ENCODE measurements at regions not wholly inside any gene's neighbourhood (a gene's known extent, or its start where the extent isn't known, plus 50 kb on each side); places are given as distances from the start of the nearest gene placed in this dataset.
"Not testable (repeated sequence)": the region's sequence is repeated elsewhere in the genome, so short reads cannot be mapped to it uniquely, and the experiment has no call there.

- peak; percentile 79 to 83 for DNase-seq
Measured at GRCh38 chr1:72481420-72481970, 199.2 kb upstream of the NEGR1 start.

GRCh38 chr1:72466376-72466775 is 184.0 kb upstream of the NEGR1 start:
- no peak for DNase-seq

DNA sequence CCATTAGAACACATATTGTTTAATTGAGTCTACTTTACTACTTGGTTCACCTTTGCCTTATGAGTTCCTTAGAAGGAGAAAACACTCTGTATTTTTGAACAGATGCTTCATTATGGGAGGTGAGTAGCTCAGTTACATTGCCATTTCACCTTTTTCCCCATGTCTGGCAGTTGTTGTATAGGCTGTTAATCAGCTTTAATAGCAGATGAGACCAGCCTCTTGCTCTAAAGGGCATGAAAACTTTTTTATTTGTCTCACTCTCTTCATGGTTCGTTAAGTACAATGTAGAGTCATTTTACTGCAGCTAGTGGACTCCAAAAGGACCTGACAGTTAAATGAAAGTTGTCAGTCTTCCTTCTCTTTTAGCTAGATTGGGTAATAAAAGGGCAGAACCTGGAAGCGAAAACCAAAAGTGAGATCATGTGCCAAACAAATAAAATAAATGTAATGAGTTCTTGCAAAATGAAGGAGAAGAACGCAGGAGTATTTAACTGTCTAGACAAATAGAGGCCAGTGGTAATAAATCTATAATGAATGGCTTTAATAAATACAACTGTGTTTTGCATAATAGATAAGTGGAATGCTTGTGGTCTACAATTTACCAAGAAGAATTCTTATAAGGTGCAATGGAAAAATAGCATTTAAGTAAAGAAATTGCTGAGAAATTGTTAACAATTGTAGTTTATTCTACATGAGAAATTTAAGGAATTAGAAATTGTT is 180.0 kb upstream of the NEGR1 start:
- DNase-seq: no peak

DNA sequence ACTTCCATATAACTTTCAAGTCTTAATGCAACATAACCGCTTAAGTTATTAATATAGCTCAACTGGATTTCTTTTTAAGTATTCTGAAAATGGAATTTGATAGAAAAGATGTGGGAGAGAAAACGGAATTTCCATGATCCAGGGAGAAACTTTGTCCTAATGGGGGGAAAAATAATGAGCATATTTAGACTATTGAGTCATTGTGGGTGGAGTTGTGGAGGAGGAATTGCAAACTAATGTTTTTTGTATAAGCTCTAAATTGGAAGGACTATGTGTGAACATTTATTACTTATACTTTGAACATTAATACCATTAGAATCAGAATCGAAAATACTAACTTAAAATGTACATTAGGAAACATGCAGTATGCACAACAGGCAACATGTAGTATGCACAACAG is 159.9 kb upstream of the NEGR1 start:
- no peak for DNase-seq

- no peak for DNase-seq
Measured at GRCh38 chr1:72439036-72439435, 156.7 kb upstream of the NEGR1 start.

GRCh38 chr1:72438270-72438669 is 155.9 kb upstream of the NEGR1 start:
- no peak for DNase-seq

GRCh38 chr1:72435025-72435424 is 152.7 kb upstream of the NEGR1 start:
- no peak for DNase-seq

DNA sequence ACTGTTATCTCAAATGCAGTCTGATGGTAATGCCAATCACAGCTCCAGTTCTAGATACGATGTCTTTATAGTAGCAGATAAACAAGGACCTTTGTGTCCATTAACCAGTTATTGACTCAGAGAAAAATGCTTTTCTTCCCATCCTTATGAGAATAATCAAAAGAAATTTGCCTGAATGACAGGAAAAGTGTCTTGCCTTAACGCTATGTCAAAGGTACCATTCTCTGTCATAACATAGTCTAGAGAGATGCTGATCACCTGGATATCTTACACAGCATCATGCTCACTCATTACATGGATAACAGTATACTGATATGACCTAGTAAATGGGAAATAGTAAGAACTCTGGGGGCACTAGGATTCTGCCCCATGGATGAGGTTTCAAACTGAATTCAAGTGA is 151.7 kb upstream of the NEGR1 start:
- DNase-seq: no peak

DNA sequence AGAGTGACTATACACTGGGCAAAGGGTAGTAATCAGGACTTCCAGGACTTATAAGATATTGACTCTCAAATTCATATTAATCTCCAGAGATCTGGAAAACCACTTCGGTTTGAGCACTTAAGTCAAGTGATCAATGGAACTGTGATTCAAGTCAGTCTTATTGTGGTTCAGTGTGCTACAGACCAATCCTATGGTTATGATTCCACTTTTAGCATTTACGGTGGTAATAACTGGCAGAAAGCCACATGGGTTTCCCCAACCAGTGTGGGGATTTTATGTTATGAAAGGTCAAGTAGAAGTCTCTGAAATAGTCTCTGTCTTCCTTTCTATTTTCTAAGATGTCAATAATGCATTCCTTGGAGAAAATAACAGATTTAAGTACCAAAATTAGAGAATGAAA is 151.3 kb upstream of the NEGR1 start:
- no peak for DNase-seq

- DNase-seq: no peak
Measured at GRCh38 chr1:72432645-72433267, 150.4 kb upstream of the NEGR1 start.

- no peak for DNase-seq
Measured at GRCh38 chr1:72431810-72432209, 149.5 kb upstream of the NEGR1 start.

DNA sequence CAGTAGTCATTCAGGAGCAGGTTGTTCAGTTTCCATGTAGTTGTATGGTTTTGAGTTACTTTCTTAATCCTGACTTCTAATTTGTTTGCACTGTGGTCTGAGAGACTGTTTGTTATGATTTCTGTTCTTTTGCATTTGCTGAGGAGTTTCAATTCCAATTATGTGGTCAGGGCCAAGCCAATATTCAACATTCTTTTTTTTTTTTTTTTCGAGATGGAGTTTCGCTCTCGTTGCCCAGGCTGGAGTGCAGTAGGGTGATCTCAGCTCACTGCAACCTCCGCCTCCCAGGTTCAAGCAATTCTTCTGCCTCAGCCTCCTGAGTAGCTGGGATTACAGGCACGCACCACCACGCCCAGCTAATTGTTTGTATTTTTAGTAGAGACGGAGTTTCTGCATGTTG is 145.9 kb upstream of the NEGR1 start:
- not testable (repeated sequence) for DNase-seq

GRCh38 chr1:72419229-72419628 is 136.9 kb upstream of the NEGR1 start:
- DNase-seq: no peak

DNA sequence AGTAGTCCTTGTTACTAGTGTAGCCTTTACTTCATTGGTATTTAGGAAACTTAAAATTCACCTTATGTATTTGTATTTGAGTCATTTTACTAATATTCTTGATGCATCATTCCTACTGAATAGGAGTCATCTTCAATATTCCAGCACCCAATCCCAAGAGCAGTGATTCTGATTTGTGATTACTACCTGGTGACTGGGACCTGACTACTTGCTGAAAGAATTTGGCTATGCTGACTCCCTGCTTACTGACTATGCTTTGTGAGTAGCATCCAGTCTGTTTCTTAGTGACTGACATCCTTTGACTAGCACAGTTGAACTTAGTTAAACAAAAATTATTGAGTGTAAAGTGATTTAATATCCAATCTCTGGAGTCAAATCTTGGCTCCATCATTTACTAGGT is 129.9 kb upstream of the NEGR1 start:
- no peak for DNase-seq

DNA sequence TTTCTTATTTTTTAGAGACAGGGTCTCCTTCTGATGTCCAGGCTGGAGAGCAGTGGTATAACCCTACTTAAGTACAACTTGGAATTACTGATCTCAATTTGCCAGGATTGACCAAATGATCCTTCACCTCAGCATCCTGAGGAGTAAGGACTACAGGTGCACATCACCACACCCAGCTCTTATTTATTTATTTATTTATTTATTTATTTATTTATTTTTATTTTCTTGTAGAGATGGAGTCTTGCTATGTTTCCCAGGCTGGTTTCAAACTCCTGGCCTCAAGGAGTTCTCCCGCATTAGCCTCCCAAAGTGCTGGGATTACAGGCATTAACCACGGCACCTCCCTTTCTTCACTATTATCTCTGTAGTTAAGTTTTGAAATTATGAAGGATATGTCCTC is 117.5 kb upstream of the NEGR1 start:
- DNase-seq: no peak

DNA sequence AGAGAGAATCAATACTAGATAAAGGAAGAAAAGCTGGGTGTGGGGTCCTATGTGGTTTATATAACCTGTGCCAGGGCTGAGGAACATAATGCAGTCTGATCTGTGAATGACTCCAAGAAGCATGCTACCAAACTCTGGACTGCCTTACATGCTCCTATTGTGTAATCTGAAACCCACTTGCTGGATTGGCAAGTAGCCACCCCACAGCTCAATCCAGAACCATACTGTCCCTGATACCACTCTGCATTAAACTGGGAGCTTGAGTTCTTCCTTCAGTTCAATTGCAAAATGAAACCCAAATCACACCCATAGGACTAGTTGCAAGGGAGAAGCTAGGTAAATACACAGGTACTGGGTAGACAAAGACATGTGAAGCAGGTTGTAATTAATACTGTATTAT is 115.4 kb upstream of the NEGR1 start:
- peak in 1 of 2 experiments; percentile 1 for DNase-seq

DNA sequence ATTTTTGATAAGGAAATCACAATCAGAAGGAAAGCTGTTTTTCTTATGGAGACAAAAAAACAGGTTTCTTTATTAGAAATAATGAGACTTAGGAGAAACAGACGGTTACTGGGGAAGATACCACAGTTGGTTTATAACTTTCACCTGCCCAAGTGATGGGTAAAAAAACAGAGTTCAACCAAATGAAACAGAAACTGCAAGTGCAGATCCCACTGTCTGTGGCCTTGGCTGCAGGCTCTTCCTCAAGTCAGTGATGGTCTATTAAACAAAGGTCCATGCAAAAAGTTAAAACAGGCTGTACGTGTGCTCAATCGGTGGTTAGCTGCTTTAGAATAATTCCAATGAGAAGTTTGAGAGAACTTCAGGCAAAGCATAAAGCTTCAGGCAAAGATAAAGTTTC is 112.1 kb upstream of the NEGR1 start:
- DNase-seq: no peak

GRCh38 chr1:72379072-72379471 is 96.7 kb upstream of the NEGR1 start:
- DNase-seq: no peak

GRCh38 chr1:72375226-72375625 is 92.9 kb upstream of the NEGR1 start:
- DNase-seq: no peak

- no peak for DNase-seq
Measured at GRCh38 chr1:72371259-72372035, 89.1 kb upstream of the NEGR1 start.

DNA sequence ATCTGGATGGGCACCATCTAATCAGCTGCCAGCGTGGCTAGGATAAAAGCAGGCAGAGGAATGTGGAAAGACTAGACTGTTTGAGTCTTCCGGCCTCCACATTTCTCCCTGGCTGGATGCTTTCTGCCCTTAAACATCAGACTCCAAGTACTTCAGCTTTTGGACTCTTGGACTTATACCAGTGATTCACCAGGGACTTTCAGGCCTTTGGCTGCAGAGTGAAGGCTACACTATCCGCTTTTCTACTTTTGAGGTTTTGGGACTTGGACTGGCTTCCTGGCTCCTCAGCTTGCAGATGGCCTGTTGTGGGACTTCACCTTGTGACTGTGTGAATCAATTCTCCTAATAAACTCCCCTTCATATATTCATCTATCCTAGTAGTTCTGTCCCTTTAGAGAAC is 88.5 kb upstream of the NEGR1 start:
- not testable (repeated sequence) for DNase-seq

DNA sequence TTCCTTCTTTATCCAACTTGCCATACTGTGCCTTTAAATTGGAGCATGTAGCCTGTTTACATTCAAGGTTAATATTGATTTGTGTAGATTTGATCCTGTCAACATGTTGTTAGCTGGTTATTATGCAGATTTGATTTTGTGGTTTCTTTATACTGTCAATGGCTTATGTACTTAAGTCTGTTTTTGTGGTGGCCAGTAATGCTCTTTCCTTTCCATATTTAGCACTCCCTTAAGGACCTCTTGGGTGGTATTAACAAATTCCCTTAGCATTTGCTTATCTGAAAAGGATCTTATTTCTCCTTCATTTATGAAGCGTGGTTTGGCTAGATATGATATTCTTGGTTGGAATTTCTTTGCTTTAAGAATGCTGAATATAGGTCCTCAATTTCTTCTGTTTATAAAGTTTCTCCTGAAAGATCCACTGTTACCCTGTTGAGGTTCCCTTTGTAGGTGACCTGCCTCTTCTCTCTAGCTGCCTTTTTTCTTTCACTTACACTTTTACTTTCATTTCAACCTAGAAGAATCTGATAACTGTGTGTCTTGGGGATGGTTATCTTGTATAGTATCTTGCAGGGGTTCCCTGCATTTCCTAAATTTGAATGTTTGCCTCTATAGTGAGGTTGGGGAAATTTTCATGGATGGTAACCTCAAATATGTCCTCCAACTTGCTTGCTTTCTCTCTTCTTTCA is 86.9 kb upstream of the NEGR1 start:
- no peak for DNase-seq

DNA sequence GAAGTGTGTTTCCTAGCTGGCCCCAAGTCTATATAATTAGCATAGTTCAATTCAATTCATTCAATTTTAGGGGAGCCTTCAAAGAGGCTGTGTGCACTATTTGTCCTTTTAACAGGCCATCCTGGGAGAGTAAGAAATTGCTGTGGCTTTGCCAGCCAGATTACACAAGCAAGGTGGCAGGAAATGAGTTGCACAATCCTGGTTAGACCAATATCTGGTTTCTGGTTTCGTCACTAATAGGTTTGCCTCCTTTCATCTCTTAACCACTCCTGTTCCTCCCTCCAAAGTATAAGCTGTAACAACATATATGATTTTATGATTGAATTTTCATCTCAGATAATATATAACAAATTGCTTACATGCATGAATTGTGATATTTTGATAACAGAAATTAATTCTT is 84.1 kb upstream of the NEGR1 start:
- peak; percentile 2 to 48 for DNase-seq
